Lower leg skin (tissue), 3 donors: ENCODE measurements at regions not wholly inside any gene's neighbourhood (a gene's known extent, or its start where the extent isn't known, plus 50 kb on each side); places are given as distances from the start of the nearest gene placed in this dataset.

Experiments used
- CTCF ChIP-seq, 3 donors: fragments of 450-650 bp; IDR thresholded peaks; one replicate each; pipeline ENCODE4 v1.5.1; 2016; ENCODE audit warnings: antibody characterized with exemption in 3 of 3, mild to moderate bottlenecking in 3 of 3, moderate library complexity in 2 of 3
- POLR2A ChIP-seq, 2 donors: fragments of 450-650 bp; IDR thresholded peaks; one replicate each; pipeline ENCODE4 v1.6.1; 2016 to 2017; ENCODE audit warnings: antibody characterized with exemption in 2 of 2, mild to moderate bottlenecking in 1 of 2, moderate library complexity in 1 of 2

- no peak for TF ChIP-seq CTCF (IDR thresholded peaks at IDR 0.05)
- no peak for TF ChIP-seq POLR2A (IDR thresholded peaks at IDR 0.05)
Observed at GRCh38 chr1:68287241-68287640, 54.9 kb upstream of the WLS start.
